NB4 (cell line): ENCODE measurements at regions not wholly inside any gene's neighbourhood (a gene's known extent, or its start where the extent isn't known, plus 50 kb on each side); places are given as distances from the start of the nearest gene placed in this dataset.

ENCODE experiments used
- MYC ChIP-seq: IDR thresholded peaks from 2 replicates; pipeline ENCODE4 v1.6.1; 2011; ENCODE audit warnings: low read depth, low read length
- POLR2A ChIP-seq: IDR thresholded peaks from 2 replicates; pipeline ENCODE4 v1.6.1; 2011; ENCODE audit warnings: mild to moderate bottlenecking; ENCODE audit not compliant: insufficient read length; ENCODE audit errors: extremely low read depth
- TF ChIP-seq, protein P1 (sequence below): IDR thresholded peaks from one replicate; pipeline ENCODE4 v1.5.1; 2012; ENCODE audit warnings: low read depth, low read length

DNA sequence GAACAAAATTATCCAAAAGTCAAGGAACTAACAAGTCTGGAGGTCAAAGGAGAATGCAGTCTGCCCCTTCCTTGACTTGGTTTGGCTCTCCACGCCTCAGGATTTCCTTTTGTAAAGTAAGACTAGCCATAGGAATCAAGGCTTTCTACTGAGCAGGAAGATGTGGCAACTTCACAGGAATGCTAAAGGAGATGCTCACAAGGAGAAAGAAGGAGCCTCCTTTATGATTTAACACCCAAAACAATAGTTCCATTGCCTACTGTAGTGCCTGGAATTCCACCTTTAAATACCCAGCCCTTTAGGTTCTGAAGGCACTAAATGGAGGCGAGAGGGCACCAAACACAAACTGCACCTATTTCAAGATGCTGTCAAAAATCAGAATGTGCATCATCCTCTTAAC, 176.3 kb upstream of the NFIA start:
- TF ChIP-seq, protein P1, sequence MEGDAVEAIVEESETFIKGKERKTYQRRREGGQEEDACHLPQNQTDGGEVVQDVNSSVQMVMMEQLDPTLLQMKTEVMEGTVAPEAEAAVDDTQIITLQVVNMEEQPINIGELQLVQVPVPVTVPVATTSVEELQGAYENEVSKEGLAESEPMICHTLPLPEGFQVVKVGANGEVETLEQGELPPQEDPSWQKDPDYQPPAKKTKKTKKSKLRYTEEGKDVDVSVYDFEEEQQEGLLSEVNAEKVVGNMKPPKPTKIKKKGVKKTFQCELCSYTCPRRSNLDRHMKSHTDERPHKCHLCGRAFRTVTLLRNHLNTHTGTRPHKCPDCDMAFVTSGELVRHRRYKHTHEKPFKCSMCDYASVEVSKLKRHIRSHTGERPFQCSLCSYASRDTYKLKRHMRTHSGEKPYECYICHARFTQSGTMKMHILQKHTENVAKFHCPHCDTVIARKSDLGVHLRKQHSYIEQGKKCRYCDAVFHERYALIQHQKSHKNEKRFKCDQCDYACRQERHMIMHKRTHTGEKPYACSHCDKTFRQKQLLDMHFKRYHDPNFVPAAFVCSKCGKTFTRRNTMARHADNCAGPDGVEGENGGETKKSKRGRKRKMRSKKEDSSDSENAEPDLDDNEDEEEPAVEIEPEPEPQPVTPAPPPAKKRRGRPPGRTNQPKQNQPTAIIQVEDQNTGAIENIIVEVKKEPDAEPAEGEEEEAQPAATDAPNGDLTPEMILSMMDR: no peak
- no peak for TF ChIP-seq POLR2A
- no peak for TF ChIP-seq MYC
